Renal cortex interstitium (tissue), 11 donors: ENCODE measurements at regions not wholly inside any gene's neighbourhood (a gene's known extent, or its start where the extent isn't known, plus 50 kb on each side); places are given as distances from the start of the nearest gene placed in this dataset.

ENCODE experiments used
- DNase-seq, 11 donors: peaks; one replicate each; pipeline ENCODE4 v3.0.0-alpha.2; 2013; ENCODE audit warnings: low read depth in 9 of 11, low spot score in 4 of 11; ENCODE audit errors: extremely low read depth in 1 of 11

DNA sequence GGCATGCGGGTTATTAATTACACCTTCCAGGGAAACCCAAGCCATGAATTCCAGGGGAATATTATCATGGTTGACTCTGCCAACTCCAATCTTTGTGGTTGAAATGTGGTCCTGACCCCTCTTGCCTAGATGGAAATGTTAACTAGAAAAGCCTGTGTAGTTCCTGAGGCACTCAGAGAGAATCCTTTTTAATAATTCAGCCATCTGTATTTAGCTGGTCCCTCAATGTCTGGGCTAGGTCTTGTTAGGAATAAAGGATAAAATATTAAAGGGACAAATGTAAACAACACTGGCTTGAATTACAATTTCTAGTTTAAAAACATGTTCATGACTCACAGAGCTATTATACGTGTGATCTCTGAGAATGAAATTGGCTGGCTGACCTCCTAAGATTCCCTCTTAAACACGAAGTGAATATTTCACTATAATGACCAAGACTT lies 435.2 kb upstream of the SUCLG2 start:
- DNase-seq, result no peak

DNA sequence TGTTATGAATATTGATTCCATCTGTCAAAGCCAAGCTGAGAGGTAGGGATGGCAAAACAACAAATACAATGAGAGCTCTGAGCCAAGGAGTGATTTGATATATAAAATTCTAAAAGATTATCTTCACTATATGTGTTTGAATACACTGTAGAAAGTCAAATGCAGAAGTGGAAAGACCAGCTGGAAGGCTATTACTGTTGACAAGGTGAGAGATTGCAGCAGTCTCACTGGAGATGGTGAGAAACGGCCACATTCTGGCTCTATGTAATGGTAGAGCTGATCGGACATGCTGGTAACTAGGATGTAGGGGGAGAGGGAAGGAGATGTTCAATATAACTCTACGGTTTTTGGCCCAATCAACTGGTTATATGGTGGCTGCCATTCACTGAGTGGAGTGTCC lies 434.2 kb upstream of the SUCLG2 start:
- DNase-seq, result no peak

DNA sequence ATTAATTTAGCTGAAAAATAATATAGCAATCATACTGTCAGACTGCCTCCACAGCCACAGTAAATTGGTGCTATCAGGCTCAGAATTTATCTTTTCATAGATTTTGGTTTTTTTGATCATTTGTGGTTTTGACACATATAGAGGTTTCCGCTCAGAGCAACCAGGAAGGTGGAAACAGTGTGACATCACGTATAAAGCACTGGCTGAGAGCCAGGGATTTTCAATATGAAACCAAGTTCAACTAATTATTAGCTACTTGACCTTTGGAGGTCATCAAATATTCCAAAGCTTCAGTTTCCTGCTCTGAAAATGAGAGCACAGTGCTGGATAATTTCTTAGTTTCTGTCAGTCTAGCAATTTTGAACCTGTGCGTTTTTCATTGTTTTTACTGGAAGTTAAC lies 433.8 kb upstream of the SUCLG2 start:
- DNase-seq, result peak in 2 of 11 donors; percentile 1 to 4

DNA sequence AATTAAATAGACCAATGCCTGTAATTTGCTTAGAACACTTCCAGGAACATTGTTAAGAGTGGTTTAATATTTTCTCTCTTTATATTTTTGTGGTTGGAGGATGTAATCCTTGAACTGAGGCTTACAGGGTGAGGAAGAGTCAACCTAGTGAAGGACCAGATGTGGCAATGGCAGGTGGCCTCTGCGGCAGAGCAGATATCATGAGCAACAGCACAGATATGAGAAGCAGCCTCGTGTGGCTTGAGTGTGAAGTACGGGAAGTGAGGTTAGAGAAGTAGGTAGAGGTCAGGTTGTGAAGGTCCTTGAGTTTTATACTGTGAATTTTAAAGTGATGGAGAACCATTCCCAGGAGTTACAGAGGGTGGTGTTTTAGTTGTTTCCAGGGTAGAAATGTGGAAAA lies 417.6 kb upstream of the SUCLG2 start:
- DNase-seq, result no peak

DNA sequence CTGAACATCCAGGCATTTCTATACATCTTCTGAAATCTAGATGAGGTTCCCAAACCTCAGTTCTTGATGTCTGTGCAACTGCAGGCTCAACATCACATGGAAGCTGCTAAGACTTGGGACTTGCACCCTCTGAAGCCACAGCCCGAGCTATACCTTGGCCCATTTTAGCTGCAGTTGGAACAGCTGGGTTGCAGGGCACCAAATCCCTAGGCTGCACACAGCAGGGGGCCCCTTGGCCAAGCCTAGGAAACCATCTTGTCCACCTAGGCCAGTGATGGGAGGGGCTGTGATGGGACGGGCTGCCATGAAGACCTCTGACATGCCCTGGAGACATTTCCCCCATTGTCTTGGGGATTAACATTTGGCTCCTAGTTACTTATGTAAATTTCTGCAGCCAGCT lies 415.8 kb upstream of the SUCLG2 start:
- DNase-seq, result no peak

DNA sequence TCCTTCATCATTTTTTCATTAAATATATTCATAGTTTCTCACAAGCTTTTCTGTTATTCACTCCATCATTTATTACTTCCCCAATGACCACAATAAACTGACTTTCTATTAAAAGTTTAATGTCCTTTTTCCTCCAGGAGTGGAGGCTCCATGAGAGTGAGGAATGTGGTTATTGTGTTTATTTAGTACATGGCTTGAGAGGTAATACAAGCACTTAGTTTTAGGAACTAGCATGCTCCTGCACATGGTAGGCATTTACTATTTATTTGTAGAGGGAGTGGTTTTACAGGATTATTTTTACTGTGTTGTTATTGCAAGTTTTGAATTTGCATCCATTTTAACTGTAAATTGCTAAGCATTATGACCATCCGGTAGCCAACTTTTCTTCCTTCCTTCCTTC lies 412.9 kb upstream of the SUCLG2 start:
- DNase-seq, result no peak

DNA sequence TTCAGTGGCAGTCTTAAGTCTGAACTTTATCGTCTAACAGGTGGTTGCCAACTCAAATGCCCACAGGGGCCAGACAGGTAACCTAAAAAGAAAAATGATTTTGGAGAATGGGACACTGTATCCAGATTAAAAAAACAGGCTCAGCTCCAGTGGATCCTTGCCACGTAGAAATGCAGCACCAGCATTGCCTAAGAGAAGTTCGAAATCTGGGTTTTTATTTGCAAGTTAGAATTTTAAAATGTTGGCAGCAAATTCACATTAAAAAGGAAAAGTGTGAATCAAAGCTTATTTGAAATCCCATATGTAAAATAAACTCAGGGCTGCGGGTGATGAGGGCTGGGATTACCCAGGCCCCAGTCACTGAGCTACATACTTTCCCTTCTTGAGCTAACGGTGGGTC lies 408.5 kb upstream of the SUCLG2 start:
- DNase-seq, result no peak

DNA sequence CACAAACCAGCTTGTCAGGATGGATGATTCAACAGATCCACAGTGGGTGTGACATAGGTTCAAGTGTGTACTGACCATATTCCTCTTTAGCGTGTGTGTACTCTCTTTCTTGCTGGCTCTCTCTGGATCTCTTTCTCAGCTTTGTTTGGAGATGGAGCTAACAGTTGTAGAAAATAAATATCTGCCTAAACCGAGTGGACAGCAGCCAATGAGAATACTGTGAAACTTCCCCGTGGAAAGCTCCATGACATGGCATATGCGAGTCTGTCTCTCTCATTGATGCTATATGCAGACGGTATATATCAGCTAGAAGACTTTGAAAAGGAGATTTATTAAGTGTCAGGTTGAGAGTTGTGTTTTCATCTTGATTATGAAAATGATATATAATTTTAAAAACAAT lies 406.5 kb upstream of the SUCLG2 start:
- DNase-seq, result no peak

DNA sequence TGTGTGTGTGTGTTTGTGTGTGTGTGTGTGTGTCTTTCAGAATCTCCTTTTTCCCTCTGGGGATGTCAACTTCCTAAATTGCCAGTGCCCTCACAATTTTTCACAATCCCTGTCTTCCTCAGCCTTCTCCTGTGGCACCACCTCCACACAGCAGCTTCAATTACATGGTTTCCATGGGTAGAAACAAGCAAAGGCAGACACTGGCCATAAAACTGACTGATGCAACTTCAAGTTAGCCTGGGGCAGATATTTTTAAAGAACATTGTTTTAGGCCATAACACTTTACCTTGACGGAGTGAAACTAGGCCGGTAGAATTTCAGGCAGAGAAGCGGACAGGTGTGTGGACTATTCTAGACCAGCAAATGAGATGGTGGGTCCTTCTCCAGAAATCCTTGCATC lies 405.8 kb upstream of the SUCLG2 start:
- DNase-seq, result peak in 7 of 11 donors; percentile 4 to 37 (median 10)

DNA sequence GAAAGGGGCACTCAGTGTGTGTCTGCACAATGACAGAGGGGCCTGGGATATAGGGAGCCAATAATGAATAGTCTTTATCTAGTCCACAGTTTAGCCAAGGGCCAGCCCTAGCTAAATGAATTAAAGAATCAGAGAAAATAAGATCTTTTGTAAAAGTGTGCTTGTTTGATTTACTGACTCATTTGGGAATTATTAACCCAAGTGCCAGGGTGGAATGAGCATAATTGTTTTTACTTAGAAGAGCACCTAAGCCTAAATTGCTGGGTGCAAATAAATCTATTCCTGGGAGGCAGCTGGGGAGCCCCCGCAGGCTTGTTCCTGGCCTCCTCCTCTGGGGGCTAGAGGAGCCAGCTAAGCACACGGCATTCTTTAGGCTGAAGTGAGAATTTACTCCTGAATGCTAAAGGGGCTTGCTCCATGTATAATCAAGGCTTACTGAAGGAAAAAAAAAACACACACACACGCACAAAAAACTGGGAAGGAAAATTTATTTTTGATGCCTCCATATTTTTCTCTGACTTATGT lies 405.3 kb upstream of the SUCLG2 start:
- peak in 4 of 11 donors; percentile 1 to 24 (median 8) for DNase-seq

DNA sequence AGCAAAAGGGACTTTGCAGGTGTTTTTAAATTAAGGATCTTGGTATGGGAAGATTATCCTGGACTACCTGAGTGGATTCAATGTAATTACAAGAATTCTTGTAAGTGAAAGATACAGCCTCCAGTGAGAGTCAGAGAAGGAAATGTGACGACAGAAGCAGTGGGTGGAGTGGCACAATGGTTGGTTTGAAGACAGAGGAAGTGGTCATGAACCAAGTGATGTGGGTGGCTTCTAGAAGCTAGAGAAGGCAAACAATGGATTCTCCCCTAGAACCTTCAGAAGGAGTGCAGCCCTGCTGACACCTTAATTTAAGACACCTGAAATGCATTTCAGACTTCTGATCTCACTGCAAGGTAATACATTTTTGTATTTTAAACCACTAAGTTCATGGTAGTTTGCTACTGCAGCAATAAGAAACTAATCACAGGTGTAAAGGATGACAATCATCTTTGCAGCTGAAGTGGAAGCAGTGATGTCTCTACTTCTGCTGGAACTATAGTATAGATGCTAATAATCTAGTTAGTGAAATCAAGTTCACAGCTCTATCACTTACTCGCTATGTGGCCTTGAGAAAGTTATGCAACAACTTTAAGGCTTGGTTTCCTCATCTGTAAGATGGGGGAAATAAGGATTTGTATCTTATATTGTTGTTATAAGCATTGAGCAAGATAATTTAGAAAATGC lies 403.4 kb upstream of the SUCLG2 start:
- DNase-seq, result no peak

DNA sequence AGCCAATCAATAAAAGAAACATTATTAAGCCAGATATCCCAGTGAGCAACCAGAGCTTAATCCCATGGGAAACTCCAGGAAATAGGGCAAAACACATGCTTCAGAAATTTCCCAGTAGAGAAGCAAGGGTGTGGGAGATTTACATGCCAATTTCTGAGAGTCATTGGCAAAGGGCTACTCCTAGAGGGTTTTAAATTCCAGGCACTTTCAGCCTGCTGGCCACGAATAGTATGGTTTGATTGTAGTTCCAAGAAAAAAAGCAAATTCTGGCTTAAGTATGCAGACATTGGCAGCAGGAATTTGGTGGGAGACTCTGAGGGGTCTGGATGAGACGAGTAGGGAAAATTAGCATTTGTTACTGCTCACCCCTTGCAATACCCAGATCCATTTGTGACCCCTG lies 402.1 kb upstream of the SUCLG2 start:
- no peak for DNase-seq

DNA sequence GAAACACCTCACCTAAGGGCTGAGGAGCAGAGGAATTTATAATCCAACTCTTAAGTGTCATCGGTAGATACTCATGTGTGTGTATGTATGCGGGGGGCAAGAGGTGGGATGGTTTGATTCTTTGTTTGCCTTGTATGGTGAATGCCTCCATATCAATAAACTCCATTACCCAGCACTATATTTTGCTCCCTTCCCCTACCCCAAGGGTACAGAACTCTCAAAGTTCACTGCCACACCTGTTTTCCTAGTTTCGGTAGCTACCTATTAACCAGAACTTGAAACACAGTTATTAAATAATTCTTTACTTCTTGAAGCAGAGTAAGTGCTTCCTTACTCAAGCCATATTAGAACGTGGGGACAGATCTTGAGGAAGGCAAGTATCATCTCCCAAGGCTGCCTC lies 400.8 kb upstream of the SUCLG2 start:
- no peak for DNase-seq

DNA sequence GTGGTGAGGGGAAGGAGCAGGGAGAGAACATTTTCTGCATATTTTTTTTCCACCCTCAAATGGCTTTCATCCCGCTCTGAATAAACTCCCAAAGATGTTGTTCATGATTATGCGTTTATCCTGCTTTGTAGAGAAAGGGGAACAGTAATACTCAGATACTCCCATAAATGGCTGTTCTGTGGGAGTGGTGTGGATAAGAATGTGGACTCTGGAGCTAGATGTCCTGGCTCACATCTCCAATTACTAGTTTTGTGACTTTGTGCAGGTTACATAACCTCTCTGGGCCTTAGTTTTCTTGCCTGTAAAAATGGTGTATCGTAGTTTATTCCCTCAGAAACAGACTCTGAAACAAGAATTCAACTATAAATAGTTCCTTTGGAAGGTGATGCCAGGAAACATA lies 395.4 kb upstream of the SUCLG2 start:
- DNase-seq, result no peak

DNA sequence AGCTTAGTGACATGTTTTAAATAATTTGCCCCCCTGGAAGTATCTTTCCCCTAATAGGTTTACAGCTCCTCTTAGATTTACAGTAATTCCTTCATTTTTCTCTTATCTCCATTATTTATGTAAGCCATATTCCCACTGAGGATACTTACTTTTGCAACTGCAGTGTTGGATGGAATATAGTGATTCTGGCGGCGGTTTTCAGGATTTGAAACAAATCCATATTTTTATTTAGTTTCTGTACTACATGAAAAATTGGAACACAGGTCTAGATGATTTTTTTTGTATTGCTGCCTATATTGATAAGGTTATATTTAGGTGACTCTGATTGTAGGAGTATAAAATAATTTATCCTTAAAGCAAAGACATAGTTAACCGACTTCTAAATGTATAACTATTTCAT lies 391.6 kb upstream of the SUCLG2 start:
- no peak for DNase-seq

DNA sequence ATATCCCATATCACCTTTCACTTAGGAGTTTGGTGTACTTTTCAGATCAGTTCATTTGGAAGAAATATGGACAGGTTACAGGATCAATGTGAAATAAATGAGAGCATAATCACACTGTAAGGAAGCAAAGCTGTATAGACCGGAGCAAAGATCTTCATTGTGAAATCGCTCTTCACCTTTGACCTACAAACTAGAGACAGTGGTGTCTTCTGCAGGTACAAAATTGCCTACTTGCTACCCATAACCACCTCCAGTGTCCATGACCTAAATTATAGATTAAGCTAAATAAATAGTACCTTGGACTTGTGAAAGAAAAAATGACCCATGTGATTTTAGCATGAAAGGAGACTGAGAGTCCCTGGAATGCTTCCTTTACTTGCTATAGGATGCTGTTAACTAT lies 379.5 kb upstream of the SUCLG2 start:
- DNase-seq, result no peak

DNA sequence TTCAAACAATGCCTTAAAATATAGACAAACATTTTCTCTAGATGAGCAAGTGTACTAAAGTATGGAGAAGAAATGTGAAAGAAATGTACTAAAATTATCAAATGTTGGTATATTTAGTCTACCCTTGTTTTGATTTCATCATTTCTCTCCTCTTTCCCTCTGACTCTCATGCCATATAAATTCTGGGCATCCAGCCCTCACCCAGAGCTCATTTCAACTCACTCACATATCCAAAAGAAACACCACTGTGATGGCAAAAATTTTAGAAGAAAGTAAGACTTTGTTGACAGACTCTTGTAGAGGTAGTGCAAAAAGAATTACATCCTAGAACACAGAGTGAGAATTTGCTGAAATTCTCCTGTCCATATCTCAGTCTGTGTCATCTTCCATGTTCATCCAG lies 377.8 kb upstream of the SUCLG2 start:
- DNase-seq, result no peak

DNA sequence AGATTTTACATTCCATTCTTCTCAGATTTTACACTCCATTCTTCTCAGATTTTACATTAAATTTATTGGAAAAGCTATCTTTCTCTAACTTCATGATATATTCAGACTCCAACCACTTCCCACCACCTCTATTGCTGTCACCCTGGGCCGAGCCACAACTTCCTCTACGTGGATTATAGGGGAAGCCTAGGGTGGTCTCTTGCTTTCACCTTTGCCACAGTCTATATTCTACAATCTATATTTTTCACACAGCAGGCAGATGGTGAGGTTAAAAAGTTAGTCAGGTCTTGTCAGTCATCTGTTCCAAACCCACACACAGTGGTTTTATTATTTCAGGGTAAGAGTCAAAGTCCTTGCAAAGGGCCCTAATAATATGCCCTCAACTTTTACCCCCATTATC lies 370.8 kb upstream of the SUCLG2 start:
- DNase-seq, result no peak

DNA sequence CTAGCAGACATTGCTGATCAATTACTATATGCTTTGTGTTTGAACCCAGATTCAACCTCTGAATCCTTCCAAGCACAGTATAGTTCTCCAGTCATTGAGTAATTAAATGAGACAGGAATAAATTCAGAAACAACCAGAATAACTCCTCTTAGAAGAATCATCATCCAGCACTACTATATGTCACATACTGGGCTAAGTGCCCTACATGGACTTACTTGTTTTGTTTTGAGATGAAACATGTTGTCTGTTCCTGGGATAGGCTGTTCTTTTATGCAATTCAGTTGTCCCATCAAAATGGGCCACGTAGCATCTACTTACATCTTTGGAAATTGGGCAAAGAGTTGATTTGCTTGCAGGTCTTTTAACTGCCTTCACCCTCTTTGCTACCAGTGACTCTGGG lies 365.5 kb upstream of the SUCLG2 start:
- DNase-seq, result no peak

DNA sequence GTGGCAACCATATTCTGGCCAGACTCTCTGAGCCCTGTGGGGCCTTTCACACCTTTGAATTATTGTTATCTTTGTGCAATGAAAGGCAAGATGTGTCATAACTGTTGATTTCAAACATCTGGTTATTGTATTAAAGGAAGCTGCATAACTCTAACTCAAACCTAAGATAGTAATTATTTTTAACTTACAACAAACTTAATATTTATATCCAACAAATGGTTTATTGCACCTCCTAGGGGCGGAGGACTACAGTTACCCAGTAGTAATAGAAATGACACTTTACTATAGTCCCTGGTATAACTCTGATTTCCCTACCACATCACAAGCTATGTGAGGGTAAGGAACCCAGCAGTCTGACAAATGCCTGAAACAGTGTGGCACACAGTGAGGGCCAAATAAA lies 363.9 kb upstream of the SUCLG2 start:
- no peak for DNase-seq

DNA sequence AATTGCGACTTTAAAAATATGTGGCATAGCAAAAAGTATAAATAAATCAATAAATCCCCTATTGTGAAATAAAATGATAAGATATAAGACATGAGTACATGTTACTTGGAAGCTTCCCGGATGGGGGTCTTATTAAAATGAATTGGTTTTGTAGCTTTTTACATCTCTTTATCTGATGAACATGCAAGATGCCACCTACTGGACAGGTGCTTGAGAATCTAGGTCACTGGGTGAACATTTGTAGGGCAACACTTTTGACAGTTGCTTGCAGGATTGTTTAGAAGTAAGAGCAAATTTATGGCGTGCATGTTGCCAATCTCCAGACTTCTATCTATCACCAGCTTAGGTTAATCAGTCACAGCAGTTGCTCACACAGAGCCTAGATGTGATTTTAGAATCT lies 362.7 kb upstream of the SUCLG2 start:
- DNase-seq, result no peak
